ENCODE measurements at regions not wholly inside any gene's neighbourhood (a gene's known extent, or its start where the extent isn't known, plus 50 kb on each side); places are given as distances from the start of the nearest gene placed in this dataset.
A peak's percentile ranks its signal among the peaks of the same experiment; 100 is the strongest.

- TF ChIP-seq STAG1 (CRISPR knock-in tag; IDR thresholded peaks at IDR 0.05) (peak; percentile 55), CTCF (CRISPR knock-in tag; IDR thresholded peaks at IDR 0.05) (peak; percentile 51), NFYC (CRISPR knock-in tag; IDR thresholded peaks at IDR 0.05) (no peak), HOMEZ (CRISPR knock-in tag; IDR thresholded peaks at IDR 0.05; ENCODE audit: low read depth) (no peak), TEAD3 (CRISPR knock-in tag; optimal IDR thresholded peaks at IDR 0.05; ENCODE audit: borderline replicate concordance) (no peak), ZNF24 (IDR thresholded peaks at IDR 0.05) (peak; percentile 34; the same call in 1 of the 2 replicates), TCF7L2 (IDR thresholded peaks at IDR 0.05; ENCODE audit: low read depth, low read length) (no peak), SP140L (CRISPR knock-in tag; IDR thresholded peaks at IDR 0.05; ENCODE audit: borderline replicate concordance) (no peak)
- no peaks in the 10 kb centered on the region for H3K27me3 ChIP-seq (ENCODE audit: control insufficient read depth in 1 of 2, insufficient read depth in 2 of 2, low read length in 2 of 2)
- in situ Hi-C loops (cut with HindIII; ENCODE audit: extremely low pct_ligation_motif_present, low pct_unique_long_range_greater_than_20kb): no loop called here
- no peaks in the 10 kb centered on the region for H4K20me1 ChIP-seq (ENCODE audit: insufficient read depth, low read length)
- H3K4me3 ChIP-seq (replicated peaks in 1 of 3; ENCODE audit: insufficient read depth in 1 of 3, low read depth in 2 of 3, low read length in 3 of 3): no peak overlapping the region
- no peaks in the 10 kb centered on the region for H3K79me2 ChIP-seq (ENCODE audit: insufficient read depth, low read length)
- no peak overlapping the region for H2AFZ ChIP-seq (ENCODE audit: low read length)
- DNase-seq (ENCODE audit: low spot score) (no peak), FAIRE-seq (no peak), ATAC-seq (peak; percentile 54; the same call in 1 of the 3 replicates)
- intact Hi-C loops (cut with micrococcal nuclease; ENCODE audit: unreplicated experiment): no loop called here
- BruUV-seq (replicated peaks): no TSS peak
- ChIA-PET CTCF (ENCODE audit: low intra/inter-chr PET ratio, low total read pairs) (no interaction called here), POLR2A (no interaction called here)
- WGBS (ENCODE audit: low lambda C conversion rate): 43% methylated on average over 4 of the region's 4 CpGs
- no peak overlapping the region for H3K4me2 ChIP-seq (ENCODE audit: low read depth, low read length)
- H3K9ac ChIP-seq (ENCODE audit: insufficient read depth, low read depth, low read length): no peak overlapping the region
- no peak overlapping the region for H3K27ac ChIP-seq (ENCODE audit: extremely low read length, insufficient read depth, low read length)
- no peaks in the 10 kb centered on the region for H3K36me3 ChIP-seq (replicated peaks in 1 of 2; ENCODE audit: control insufficient read depth in 1 of 2, insufficient read depth in 2 of 2, low read length in 2 of 2)
- H3K9me3 ChIP-seq (ENCODE audit: low read length): peaks cover 42% of the 10 kb centered on the region
- no peaks in the 10 kb centered on the region for H3K4me1 ChIP-seq (ENCODE audit: insufficient read depth, low read length)
These were observed 524.1 kb upstream of the FBXO33 start for GRCh38 chr14:39956372-39956771.

Data from HepG2 (cell line).